Suprapubic skin (tissue), 4 donors: ENCODE measurements at regions not wholly inside any gene's neighbourhood (a gene's known extent, or its start where the extent isn't known, plus 50 kb on each side); places are given as distances from the start of the nearest gene placed in this dataset.

ENCODE experiments used
- DNase-seq, 2 donors: peaks; one replicate each; pipeline ENCODE4 v3.0.0-alpha.2; 2019; ENCODE audit warnings: low spot score in 2 of 2
- H3K27ac ChIP-seq: fragments of 200-600 bp; sonication (generic); one replicate; pipeline ENCODE4 v1.5.1; 2019
- H3K27me3 ChIP-seq: fragments of 200-600 bp; sonication (generic); one replicate; pipeline ENCODE4 v1.5.1; 2019
- H3K36me3 ChIP-seq: fragments of 200-600 bp; sonication (generic); one replicate; pipeline ENCODE4 v1.5.1; 2019
- H3K4me1 ChIP-seq: fragments of 200-600 bp; sonication (generic); one replicate; pipeline ENCODE4 v1.5.1; 2019
- H3K4me3 ChIP-seq: fragments of 200-600 bp; sonication (generic); one replicate; pipeline ENCODE4 v1.5.1; 2019; ENCODE audit warnings: mild to moderate bottlenecking
- H3K9me3 ChIP-seq: fragments of 200-600 bp; sonication (generic); one replicate; pipeline ENCODE4 v1.5.1; 2019
- EP300 ChIP-seq: sonication (generic); formaldehyde crosslinking; IDR thresholded peaks from one replicate; pipeline ENCODE4 v1.6.1; 2017; ENCODE audit warnings: antibody characterized with exemption
- POLR2A ChIP-seq, 2 donors: fragments of 450-650 bp; IDR thresholded peaks; one replicate each; pipeline ENCODE4 v1.6.1; 2017; ENCODE audit warnings: antibody characterized with exemption in 2 of 2, mild to moderate bottlenecking in 2 of 2, moderate library complexity in 2 of 2
- POLR2AphosphoS5 ChIP-seq, 3 donors: sonication (generic); formaldehyde crosslinking; IDR thresholded peaks; one replicate each; pipeline ENCODE4 v1.6.1; 2017; ENCODE audit warnings: antibody characterized with exemption in 3 of 3
- WGBS: methylation state at CpG from one replicate; pipeline ENCODE4 v1.1.5; 2018; 5-methylcytosine and 5-hydroxymethylcytosine counted together
- TF ChIP-seq, protein P1 (sequence below), 2 donors: fragments of 200-600 bp in 1 of 2; fragments of 450-650 bp in 1 of 2; sonication (generic) in 1 of 2; IDR thresholded peaks; one replicate each; pipeline ENCODE4 v1.5.1; 2016 to 2019; ENCODE audit warnings: antibody characterized with exemption in 2 of 2, mild to moderate bottlenecking in 1 of 2, moderate library complexity in 1 of 2

DNA sequence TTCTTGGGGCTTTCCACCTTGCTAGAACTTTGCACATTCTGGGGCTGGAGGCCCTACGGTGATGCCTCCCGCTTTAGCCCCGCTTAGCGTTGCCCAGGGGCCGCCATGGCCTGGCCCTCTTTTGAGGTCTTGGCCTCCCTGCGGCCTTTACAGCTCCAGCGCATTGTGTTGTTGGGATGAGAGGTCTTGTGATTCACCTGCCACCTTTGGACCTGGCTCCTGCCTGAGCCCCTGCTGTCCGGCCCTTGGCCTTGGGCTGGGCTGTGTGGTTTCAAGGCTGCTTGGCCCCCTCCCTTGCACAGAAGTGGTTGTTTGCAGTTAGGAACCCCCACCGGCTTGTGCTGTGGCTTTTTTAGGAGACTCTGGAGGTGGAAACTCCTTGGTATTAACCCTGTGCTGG is 61.0 kb upstream of the CDH4 start:
- 93% methylated on average over 8 of the region's 9 CpGs for WGBS
- DNase-seq: no peak
- Histone ChIP-seq H3K27ac (no peak overlapping the region), H3K27me3 (peaks cover 34% of the 10 kb centered on the region), H3K4me1 (no peaks in the 10 kb centered on the region), H3K4me3 (no peak overlapping the region), H3K36me3 (no peaks in the 10 kb centered on the region), H3K9me3 (no peaks in the 10 kb centered on the region)
- TF ChIP-seq EP300: no peak
- TF ChIP-seq, protein P1, sequence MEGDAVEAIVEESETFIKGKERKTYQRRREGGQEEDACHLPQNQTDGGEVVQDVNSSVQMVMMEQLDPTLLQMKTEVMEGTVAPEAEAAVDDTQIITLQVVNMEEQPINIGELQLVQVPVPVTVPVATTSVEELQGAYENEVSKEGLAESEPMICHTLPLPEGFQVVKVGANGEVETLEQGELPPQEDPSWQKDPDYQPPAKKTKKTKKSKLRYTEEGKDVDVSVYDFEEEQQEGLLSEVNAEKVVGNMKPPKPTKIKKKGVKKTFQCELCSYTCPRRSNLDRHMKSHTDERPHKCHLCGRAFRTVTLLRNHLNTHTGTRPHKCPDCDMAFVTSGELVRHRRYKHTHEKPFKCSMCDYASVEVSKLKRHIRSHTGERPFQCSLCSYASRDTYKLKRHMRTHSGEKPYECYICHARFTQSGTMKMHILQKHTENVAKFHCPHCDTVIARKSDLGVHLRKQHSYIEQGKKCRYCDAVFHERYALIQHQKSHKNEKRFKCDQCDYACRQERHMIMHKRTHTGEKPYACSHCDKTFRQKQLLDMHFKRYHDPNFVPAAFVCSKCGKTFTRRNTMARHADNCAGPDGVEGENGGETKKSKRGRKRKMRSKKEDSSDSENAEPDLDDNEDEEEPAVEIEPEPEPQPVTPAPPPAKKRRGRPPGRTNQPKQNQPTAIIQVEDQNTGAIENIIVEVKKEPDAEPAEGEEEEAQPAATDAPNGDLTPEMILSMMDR (IDR thresholded peaks at IDR 0.05): no peak
- TF ChIP-seq POLR2A (IDR thresholded peaks at IDR 0.05): no peak

DNA sequence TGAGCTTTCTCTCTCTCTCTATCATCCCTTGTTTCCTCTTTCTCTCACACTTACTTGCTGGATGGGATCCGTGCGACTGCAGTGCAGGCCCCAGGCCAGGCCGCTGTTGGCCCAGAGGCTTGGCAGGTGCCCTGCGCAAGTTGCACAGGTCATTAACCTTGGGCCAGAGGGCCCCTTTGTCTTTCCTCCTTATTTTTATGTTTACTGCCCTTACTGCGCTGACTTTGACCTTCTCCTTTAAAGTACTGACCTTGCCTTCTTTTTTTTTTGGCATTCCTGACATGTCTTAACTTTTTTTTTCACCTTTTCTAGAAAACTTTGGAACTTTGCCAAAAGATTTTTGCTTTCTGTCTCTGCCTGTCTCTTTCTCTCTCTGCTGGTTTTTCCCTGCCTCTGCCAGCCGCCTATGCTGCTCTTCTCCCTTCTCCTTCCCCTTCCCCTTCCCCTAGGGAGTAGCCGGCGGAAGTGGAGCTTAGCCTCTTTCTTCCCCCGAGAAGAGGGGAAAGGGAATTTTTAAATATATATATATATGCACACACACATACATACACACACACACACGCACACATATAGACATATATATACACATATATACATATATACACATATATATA is 59.6 kb upstream of the CDH4 start:
- Histone ChIP-seq H3K9me3 (no peaks in the 10 kb centered on the region), H3K4me1 (no peaks in the 10 kb centered on the region), H3K27me3 (peaks cover 34% of the 10 kb centered on the region), H3K27ac (no peak overlapping the region), H3K4me3 (no peak overlapping the region), H3K36me3 (no peaks in the 10 kb centered on the region)
- no peak for DNase-seq
- 45% methylated on average over 9 of the region's 10 CpGs for WGBS
- TF ChIP-seq EP300 (no peak), POLR2AphosphoS5 (IDR thresholded peaks at IDR 0.05) (no peak), POLR2A (IDR thresholded peaks at IDR 0.05) (no peak)
- TF ChIP-seq, protein P1 (IDR thresholded peaks at IDR 0.05): no peak

DNA sequence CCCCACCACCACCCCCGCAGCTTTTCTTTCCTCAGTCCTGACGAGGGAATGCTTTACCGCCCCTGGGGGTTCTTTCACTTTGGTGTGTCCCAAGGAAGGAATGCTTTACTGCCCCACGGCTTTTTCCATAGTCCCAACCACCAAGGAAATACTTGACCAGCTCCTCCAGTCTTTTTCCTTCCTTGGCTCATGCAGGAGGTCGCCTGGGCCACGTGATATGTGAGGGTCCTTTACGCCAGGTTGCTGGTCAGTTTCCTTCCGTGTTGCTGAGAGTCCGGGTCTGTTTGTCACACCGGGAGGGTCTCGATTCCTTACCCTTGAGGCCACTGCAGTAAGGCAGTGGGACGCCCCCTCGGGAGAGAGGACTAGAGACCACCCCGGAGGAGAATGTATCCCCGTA is 58.9 kb upstream of the CDH4 start:
- TF ChIP-seq EP300: no peak
- TF ChIP-seq POLR2A (IDR thresholded peaks at IDR 0.05): no peak
- TF ChIP-seq POLR2AphosphoS5 (IDR thresholded peaks at IDR 0.05): no peak
- TF ChIP-seq, protein P1 (IDR thresholded peaks at IDR 0.05): no peak
- 74% methylated on average over 15 of the region's 15 CpGs for WGBS
- H3K9me3 ChIP-seq: no peaks in the 10 kb centered on the region
- peaks cover 30% of the 10 kb centered on the region for H3K27me3 ChIP-seq
- no peaks in the 10 kb centered on the region for H3K4me1 ChIP-seq
- DNase-seq: no peak
- no peaks in the 10 kb centered on the region for H3K36me3 ChIP-seq
- no peak overlapping the region for H3K27ac ChIP-seq
- no peak overlapping the region for H3K4me3 ChIP-seq
